A549 (cell line): ENCODE measurements at regions not wholly inside any gene's neighbourhood (a gene's known extent, or its start where the extent isn't known, plus 50 kb on each side); places are given as distances from the start of the nearest gene placed in this dataset.

Experiments
- ATAC-seq, 2 experiments: fragments of 200-7000 bp in 1 of 2; fragments of >200 bp in 1 of 2; cut with Nextera tagmentation in 1 of 2; cut with Tn5 transposase in 1 of 2; 3 replicates each; pipeline versions ENCODE4 v1.8.0 to v1.9.1; 2018 to 2020; ENCODE audit warnings: mild to moderate bottlenecking in 1 of 2, moderate library complexity in 1 of 2
- CTCF ChIA-PET: fragments of 300-600 bp; sonication (Branson Sonifier 250); formaldehyde crosslinking; extraction: SDS; loops from one replicate; lab custom pipeline; 2021; ENCODE audit warnings: antibody characterized with exemption, inconsistent platforms; lab: Yijun Ruan, JAX
- POLR2A ChIA-PET: fragments of 350-600 bp; formaldehyde crosslinking; extraction: SDS; loops from one replicate; lab custom pipeline; 2021; ENCODE audit warnings: antibody characterized with exemption, inconsistent platforms; lab: Yijun Ruan, JAX
- DNase-seq, 2 experiments: peaks; one replicate each; pipeline versions ENCODE4 v3.0.0 to v3.0.0-alpha.2; 2011 to 2016; ENCODE audit warnings: low read depth in 1 of 2, low spot score in 1 of 2
- FAIRE-seq: peaks from 2 replicates; lab custom pipeline; 2011; peaks lifted over from hg19 to GRCh38; lab: Jason Lieb, UNC
- H3K27ac ChIP-seq, 2 experiments: fragments of >200 bp; sonication (Bioruptor Twin); formaldehyde crosslinking; 3 replicates each; pipeline ENCODE4 v1.5.1; 2016 to 2017
- H3K4me1 ChIP-seq: fragments of >200 bp; sonication (Bioruptor Twin); formaldehyde crosslinking; 3 replicates; pipeline ENCODE4 v1.6.1; 2016
- H3K4me2 ChIP-seq: fragments of >200 bp; sonication (Bioruptor Twin); formaldehyde crosslinking; 3 replicates; pipeline ENCODE4 v1.6.1; 2016
- H3K4me3 ChIP-seq: fragments of >200 bp; sonication (Bioruptor Twin); formaldehyde crosslinking; 3 replicates; pipeline ENCODE4 v1.5.1; 2016
- H3K9me3 ChIP-seq: fragments of >200 bp; sonication (Bioruptor Twin); formaldehyde crosslinking; 3 replicates; pipeline ENCODE4 v1.6.1; 2016
- ESRRA ChIP-seq: fragments of 150-350 bp; IDR thresholded peaks from 2 replicates; pipeline ENCODE4 v1.6.1; 2014; ENCODE audit warnings: mild to moderate bottlenecking, low read length, borderline replicate concordance
- FOSB ChIP-seq: fragments of 250-450 bp; sonication (Bioruptor Pico); IDR thresholded peaks from 2 replicates; pipeline ENCODE4 v1.5.0; 2020; ENCODE audit warnings: mild to moderate bottlenecking, moderate library complexity
- GATA3 ChIP-seq: IDR thresholded peaks from 2 replicates; pipeline ENCODE4 v1.6.1; 2012; ENCODE audit warnings: borderline replicate concordance
- HDAC2 ChIP-seq: fragments of 200-600 bp; sonication (generic); IDR thresholded peaks from 2 replicates; pipeline ENCODE4 v1.6.1; 2016
- JUN ChIP-seq, 2 experiments: fragments of >200 bp; sonication (Bioruptor Twin); formaldehyde crosslinking; IDR thresholded peaks; 2 replicates in 1 of 2; 3 replicates in 1 of 2; pipeline ENCODE4 v1.6.1; 2016 to 2017
- MAFK ChIP-seq: fragments of 450-650 bp; IDR thresholded peaks from 2 replicates; pipeline ENCODE4 v1.6.1; 2014; ENCODE audit not compliant: partially characterized antibody
- MYC ChIP-seq: IDR thresholded peaks from 2 replicates; pipeline ENCODE4 v1.6.1; 2012; ENCODE audit warnings: mild to moderate bottlenecking, inconsistent platforms, low read length, improper control_type of control experiment, borderline replicate concordance
- PHF8 ChIP-seq: fragments of 200-600 bp; sonication (generic); IDR thresholded peaks from 2 replicates; pipeline ENCODE4 v1.6.1; 2016; ENCODE audit warnings: low read depth, mild to moderate bottlenecking, antibody characterized with exemption, moderate library complexity, borderline replicate concordance
- POLR2A ChIP-seq: IDR thresholded peaks from 2 replicates; pipeline ENCODE4 v1.6.1; 2012; ENCODE audit warnings: mild to moderate bottlenecking, low read length
- POLR2AphosphoS2 ChIP-seq: conservative IDR thresholded peaks from 2 replicates; pipeline ENCODE4 v1.6.1; 2012; ENCODE audit warnings: low read length, improper control_type of control experiment, inconsistent platforms
- RAD21 ChIP-seq, 2 experiments: fragments of >200 bp in 1 of 2; sonication (Bioruptor Twin) in 1 of 2; formaldehyde crosslinking in 1 of 2; IDR thresholded peaks in 1 of 2; conservative IDR thresholded peaks in 1 of 2; 2 replicates in 1 of 2; 3 replicates in 1 of 2; pipeline ENCODE4 v1.6.1; 2012 to 2018; ENCODE audit warnings: inconsistent platforms in 1 of 2
- RCOR1 ChIP-seq: fragments of 150-350 bp; IDR thresholded peaks from 2 replicates; pipeline ENCODE4 v1.6.1; 2014; ENCODE audit warnings: antibody characterized with exemption, low read length, low read depth
- RNF2 ChIP-seq: fragments of 200-600 bp; sonication (generic); IDR thresholded peaks from 2 replicates; pipeline ENCODE4 v1.6.1; 2016; ENCODE audit warnings: low read depth, mild to moderate bottlenecking, antibody characterized with exemption, moderate library complexity, borderline replicate concordance
- SREBF2 ChIP-seq: fragments of 450-650 bp; IDR thresholded peaks from 2 replicates; pipeline ENCODE4 v1.6.1; 2014; ENCODE audit warnings: mild to moderate bottlenecking, moderate library complexity
- TP53 ChIP-seq: fragments of 250-450 bp; sonication (Bioruptor Pico); IDR thresholded peaks from 2 replicates; pipeline ENCODE4 v1.5.0; 2021; ENCODE audit warnings: mild to moderate bottlenecking, moderate library complexity
- ZC3H11A ChIP-seq: fragments of 450-650 bp; IDR thresholded peaks from 2 replicates; pipeline ENCODE4 v1.6.1; 2014; ENCODE audit warnings: antibody characterized with exemption, mild to moderate bottlenecking
- WGBS: methylation state at CpG from one replicate; pipeline ENCODE4 v1.1.6; 2017; ENCODE audit errors: missing lambda C conversion rate; 5-methylcytosine and 5-hydroxymethylcytosine counted together
- TF ChIP-seq, protein P1 (sequence below): fragments of 150-350 bp; IDR thresholded peaks from 2 replicates; pipeline ENCODE4 v1.6.1; 2014; ENCODE audit warnings: low read depth, mild to moderate bottlenecking, low read length
- TF ChIP-seq, protein P2 (sequence below): fragments of >200 bp; sonication (Bioruptor Twin); formaldehyde crosslinking; IDR thresholded peaks from 3 replicates; pipeline ENCODE4 v1.6.1; 2016
- TF ChIP-seq, protein P3 (sequence below): fragments of >200 bp; sonication (Bioruptor Twin); formaldehyde crosslinking; IDR thresholded peaks from 2 replicates; pipeline ENCODE4 v1.6.1; 2016
- TF ChIP-seq, protein P4 (sequence below): IDR thresholded peaks from 2 replicates; pipeline ENCODE4 v1.6.1; 2012
- TF ChIP-seq, protein P5 (sequence below): fragments of 250-450 bp; sonication (Bioruptor Pico); IDR thresholded peaks from 2 replicates; pipeline ENCODE4 v1.5.0; 2021; ENCODE audit warnings: mild to moderate bottlenecking, moderate library complexity, borderline replicate concordance

DNA sequence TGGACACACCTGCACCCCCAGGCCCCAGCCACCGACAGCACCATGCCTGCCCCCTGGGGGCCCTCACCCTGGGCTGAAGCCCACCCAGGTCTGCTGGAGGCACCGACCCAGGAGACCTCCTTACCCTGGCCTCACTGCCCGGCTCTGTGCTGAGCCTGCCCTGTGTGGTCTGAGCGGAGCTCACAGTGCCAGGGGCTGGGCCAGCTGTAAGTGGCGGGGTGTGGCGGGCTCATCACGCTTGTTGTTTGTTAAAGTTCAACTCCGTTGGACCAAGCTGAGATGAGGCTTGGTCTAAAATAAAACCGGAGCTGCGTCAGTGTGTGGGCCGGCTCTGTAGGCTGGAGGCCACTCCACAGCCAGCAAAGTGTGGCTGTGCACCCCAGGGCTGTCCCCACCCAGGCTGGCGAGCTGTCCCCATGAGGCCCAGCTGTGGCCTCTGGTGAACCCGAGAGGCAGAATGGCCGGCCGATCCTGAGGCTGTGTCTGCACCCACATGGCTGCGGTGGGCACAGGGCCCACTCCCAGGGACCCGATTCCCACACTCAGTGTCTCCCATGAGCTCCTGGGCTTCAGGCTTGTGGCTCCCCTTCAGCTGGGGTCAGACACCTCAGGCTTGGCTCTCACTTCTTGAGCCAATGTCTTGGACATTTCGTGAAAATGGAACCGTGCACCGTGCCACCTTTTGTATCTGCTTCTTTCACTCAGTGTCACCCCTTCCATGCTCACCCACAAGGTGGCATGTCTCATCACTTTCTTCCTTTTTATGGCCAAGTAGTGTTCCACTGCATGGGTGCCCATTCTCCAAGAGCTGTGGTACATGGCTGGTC lies 137.9 kb downstream of the CTTN start:
- Histone ChIP-seq H3K9me3 (no peaks in the 10 kb centered on the region), H3K4me1 (no peaks in the 10 kb centered on the region), H3K27ac (no peak overlapping the region), H3K4me2 (no peak overlapping the region), H3K4me3 (no peak overlapping the region)
- DNase-seq = no peak
- 94% methylated on average over 13 of the region's 20 CpGs for WGBS
- ChIA-PET CTCF (interaction anchor here (1.0 to 1.2 kb wide), 2 partner anchors 10 to 68 kb away, joined by 3 read pairs; no protein-coding TSS in a partner anchor), POLR2A (no interaction called here)
- TF ChIP-seq ZC3H11A (no peak), TP53 (no peak), GATA3 (no peak), FOSB (CRISPR knock-in tag) (no peak), ESRRA (no peak), RNF2 (no peak), POLR2AphosphoS2 (no peak), JUN (IDR thresholded peaks at IDR 0.05) (no peak), HDAC2 (no peak), MYC (no peak), PHF8 (no peak), SREBF2 (no peak)
- TF ChIP-seq, protein P1, sequence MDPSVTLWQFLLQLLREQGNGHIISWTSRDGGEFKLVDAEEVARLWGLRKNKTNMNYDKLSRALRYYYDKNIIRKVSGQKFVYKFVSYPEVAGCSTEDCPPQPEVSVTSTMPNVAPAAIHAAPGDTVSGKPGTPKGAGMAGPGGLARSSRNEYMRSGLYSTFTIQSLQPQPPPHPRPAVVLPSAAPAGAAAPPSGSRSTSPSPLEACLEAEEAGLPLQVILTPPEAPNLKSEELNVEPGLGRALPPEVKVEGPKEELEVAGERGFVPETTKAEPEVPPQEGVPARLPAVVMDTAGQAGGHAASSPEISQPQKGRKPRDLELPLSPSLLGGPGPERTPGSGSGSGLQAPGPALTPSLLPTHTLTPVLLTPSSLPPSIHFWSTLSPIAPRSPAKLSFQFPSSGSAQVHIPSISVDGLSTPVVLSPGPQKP = no peak
- TF ChIP-seq, protein P2, sequence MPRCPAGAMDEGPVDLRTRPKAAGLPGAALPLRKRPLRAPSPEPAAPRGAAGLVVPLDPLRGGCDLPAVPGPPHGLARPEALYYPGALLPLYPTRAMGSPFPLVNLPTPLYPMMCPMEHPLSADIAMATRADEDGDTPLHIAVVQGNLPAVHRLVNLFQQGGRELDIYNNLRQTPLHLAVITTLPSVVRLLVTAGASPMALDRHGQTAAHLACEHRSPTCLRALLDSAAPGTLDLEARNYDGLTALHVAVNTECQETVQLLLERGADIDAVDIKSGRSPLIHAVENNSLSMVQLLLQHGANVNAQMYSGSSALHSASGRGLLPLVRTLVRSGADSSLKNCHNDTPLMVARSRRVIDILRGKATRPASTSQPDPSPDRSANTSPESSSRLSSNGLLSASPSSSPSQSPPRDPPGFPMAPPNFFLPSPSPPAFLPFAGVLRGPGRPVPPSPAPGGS = no peak
- ATAC-seq = no peak
- FAIRE-seq = no peak

DNA sequence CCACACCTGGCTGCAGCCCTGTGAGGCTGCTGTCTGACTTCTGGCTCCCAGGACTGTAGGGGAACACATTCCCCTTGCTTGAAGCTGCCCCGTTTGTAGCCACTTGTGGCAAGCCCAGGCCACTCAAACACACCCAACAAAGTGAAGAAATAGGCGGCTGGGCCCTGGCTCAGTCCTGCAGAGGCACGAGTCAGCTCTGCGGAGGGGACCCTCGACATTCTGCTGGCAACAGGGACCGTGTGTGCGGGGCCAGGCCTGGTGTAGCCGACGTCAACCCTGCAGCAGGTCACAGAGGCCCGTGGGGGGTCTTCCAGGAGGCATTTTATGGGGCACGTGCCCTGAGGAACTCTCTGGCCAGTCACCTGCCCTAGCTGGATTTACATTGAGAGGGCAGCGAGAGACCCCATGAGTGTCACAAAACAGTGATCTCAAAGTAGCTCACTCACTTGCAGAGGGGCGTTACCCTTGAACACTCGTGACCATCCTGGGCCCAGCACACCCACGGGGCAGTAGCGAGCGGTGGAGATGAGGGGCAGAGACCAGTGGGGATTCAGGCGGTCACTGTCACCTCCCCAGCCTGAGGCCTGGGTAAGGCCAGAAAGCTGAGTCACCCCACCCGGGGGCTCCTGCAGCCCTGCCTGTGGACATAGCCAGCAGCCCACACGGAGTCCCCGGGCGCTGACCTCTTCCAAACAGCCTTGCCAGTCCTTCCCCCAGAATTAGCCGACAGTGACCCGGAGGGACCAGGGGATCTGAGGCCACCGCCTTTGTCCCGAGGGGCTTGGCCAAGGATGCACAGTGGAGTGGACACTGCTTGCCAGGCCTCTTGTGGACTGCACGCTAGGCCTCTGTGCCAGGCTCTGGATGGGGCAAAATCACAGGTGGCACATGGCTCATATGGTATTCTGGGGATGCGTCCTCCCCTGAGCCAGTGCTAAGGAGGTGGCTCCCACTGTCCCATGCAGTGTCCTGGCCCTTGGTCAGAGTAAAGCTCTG lies 139.5 kb downstream of the CTTN start:
- POLR2A ChIA-PET = no interaction called here
- Histone ChIP-seq H3K4me2 (no peak overlapping the region), H3K4me3 (no peak overlapping the region), H3K4me1 (no peaks in the 10 kb centered on the region), H3K9me3 (no peaks in the 10 kb centered on the region), H3K27ac (no peak overlapping the region)
- ATAC-seq (no peak; a peak in 3 of 6 replicates), DNase-seq (no peak), FAIRE-seq (no peak)
- WGBS = 91% methylated on average over 20 of the region's 28 CpGs
- CTCF ChIA-PET = interaction anchor here (1.4 kb wide), 1 partner anchor 12 kb away, joined by 3 read pairs; no protein-coding TSS in a partner anchor
- TF ChIP-seq GATA3 (no peak), RAD21 (conservative IDR thresholded peaks at IDR 0.05 in 1 of 2, IDR thresholded peaks at IDR 0.05 in 1 of 2) (no peak), POLR2A (no peak), RCOR1 (no peak), ZC3H11A (no peak), MAFK (no peak), JUN (IDR thresholded peaks at IDR 0.05) (no peak)
- TF ChIP-seq, protein P3, sequence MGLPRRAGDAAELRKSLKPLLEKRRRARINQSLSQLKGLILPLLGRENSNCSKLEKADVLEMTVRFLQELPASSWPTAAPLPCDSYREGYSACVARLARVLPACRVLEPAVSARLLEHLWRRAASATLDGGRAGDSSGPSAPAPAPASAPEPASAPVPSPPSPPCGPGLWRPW = no peak
- TF ChIP-seq, protein P4, sequence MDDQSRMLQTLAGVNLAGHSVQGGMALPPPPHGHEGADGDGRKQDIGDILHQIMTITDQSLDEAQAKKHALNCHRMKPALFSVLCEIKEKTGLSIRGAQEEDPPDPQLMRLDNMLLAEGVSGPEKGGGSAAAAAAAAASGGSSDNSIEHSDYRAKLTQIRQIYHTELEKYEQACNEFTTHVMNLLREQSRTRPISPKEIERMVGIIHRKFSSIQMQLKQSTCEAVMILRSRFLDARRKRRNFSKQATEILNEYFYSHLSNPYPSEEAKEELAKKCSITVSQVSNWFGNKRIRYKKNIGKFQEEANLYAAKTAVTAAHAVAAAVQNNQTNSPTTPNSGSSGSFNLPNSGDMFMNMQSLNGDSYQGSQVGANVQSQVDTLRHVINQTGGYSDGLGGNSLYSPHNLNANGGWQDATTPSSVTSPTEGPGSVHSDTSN = no peak
- TF ChIP-seq, protein P5, sequence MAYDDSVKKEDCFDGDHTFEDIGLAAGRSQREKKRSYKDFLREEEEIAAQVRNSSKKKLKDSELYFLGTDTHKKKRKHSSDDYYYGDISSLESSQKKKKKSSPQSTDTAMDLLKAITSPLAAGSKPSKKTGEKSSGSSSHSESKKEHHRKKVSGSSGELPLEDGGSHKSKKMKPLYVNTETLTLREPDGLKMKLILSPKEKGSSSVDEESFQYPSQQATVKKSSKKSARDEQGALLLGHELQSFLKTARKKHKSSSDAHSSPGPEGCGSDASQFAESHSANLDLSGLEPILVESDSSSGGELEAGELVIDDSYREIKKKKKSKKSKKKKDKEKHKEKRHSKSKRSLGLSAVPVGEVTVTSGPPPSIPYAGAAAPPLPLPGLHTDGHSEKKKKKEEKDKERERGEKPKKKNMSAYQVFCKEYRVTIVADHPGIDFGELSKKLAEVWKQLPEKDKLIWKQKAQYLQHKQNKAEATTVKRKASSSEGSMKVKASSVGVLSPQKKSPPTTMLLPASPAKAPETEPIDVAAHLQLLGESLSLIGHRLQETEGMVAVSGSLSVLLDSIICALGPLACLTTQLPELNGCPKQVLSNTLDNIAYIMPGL (CRISPR knock-in tag) = no peak
